Stimulated activated CD8-positive, alpha-beta memory T cell treated with anti-CD3 and anti-CD28 coated beads, Interleukin-4, amount 100 ng/mL, for 48 hours (primary cell): ENCODE measurements at regions not wholly inside any gene's neighbourhood (a gene's known extent, or its start where the extent isn't known, plus 50 kb on each side); places are given as distances from the start of the nearest gene placed in this dataset.

ENCODE experiments used
- DNase-seq: peaks from one replicate; pipeline ENCODE4 v3.0.0-alpha.2; 2020

GRCh38 chr13:22336460-22336859 lies 665.6 kb downstream of the FGF9 start:
- no peak for DNase-seq

DNA sequence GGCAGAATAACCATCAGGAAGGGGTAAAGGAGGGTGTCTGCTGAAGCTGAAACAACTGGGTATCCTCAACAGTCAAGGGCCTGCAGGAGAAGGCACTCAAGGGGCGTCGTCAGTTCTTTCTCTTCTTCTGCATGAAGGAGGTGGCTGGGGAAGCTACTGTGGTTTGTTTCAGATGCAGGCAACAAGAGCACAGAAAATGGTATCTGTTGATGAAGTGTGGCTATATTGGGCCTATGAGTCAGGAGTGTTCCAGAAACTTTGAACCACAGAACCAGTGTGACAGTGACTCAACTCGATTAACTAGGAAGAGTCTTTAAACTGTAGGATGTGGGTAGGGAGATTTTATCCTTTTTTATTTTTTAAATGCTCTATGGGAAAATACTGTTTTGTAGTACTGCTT lies 686.3 kb downstream of the FGF9 start:
- peak; percentile 24 for DNase-seq

- no peak for DNase-seq
Observed at GRCh38 chr13:22369090-22369489, 698.2 kb downstream of the FGF9 start.

GRCh38 chr13:22369840-22370239 lies 699.0 kb downstream of the FGF9 start:
- no peak for DNase-seq

DNA sequence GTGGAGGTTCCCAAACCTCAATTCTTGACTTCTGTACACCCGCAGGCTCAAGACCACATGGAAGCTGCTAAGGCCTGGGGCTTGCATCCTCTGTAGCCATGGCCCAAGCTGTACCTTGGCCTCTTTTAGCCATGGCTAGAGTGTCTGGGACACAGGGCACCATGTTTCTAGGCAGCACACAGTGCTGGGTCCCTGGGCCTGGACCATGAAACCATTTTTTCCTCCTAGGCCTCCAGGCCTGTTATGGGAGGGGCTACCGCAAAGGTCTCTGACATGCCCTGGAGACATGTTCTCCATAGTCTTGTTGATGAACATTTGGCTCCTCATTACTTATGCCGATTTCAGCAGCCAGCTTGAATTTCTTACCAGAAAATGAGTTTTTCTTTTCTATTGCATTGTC lies 701.4 kb downstream of the FGF9 start:
- no peak for DNase-seq

DNA sequence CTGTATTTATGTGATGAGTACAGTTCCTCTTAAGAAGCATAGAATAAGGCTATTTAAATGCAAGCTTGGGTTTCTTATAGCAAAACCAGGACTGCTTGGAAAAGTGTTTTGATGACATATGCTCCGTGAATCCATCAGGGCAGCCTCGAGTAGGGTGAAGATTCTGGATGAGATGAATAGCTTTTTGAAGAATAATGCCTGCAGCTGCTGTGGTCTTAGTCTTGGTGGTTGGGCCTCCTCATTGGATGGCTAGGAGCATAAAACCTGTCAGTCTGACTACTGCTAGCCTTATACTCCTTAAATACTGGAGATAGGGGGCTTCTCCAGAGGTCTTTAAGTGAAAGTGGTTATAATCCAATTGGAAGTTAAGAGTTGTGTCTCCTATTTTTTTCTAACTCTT lies 704.3 kb downstream of the FGF9 start:
- no peak for DNase-seq

GRCh38 chr13:22387899-22388298 lies 717.0 kb downstream of the FGF9 start:
- no peak for DNase-seq

- DNase-seq: no peak
Observed at GRCh38 chr13:22399801-22400420, 729.0 kb downstream of the FGF9 start.

- no peak for DNase-seq
Observed at GRCh38 chr13:22402682-22403081, 731.8 kb downstream of the FGF9 start.

DNA sequence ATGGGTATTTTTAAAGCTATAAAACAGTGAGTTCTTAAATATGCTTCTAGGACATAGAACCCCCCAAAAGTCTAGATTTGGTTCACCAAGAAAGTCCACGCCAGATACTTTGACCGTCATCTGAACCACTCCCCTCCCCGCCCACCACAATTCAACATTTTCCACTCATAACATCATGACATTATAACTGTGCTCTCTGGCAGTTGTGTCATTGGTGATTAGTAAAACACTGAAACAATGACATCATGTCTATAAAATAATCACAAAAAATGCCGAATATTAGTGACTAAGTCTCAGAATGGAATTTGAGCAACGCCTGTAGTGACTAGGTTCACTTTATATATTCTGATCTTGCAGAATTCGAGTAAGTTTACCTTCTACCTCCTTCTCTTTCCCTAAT lies 732.3 kb downstream of the FGF9 start:
- DNase-seq: no peak

DNA sequence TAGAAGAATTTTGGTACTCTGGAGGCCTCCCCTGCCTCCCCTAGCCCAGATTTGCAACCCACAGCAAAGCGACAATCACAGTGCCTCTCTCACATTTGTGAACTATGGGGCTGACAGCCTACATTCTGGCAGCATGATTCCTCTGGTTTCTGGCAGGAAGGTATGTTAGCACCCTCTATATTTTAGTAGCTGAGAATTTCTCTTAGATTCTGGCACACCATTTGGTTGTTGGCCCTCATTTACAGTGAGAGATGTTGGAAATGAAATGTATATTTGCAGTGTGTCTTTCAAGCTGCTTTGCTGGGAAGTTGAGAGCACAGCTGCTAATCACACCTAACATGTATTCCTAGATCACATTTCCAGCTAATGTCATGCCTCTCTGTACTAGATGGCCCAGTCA lies 735.0 kb downstream of the FGF9 start:
- DNase-seq: no peak

- DNase-seq: no peak
Observed at GRCh38 chr13:22412452-22412851, 741.6 kb downstream of the FGF9 start.

DNA sequence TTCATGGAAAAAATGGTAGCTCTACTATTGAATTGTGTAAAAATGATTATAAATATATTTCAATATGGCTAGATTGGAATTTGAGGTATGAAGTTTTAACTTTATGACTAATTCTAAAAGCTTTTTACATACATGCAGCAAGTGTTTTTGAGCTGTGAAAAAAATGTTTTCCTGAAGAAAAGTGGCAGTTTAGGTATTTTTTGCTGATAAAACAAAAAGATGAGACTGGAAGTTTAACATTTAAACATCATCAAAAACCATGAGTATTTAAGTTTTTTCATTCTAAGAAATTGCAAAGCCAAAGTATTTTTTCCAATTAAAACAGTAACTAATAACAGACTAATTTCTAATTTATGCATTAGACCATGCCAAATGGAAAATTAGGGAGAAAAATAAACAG lies 751.1 kb downstream of the FGF9 start:
- no peak for DNase-seq

- DNase-seq: no peak
Observed at GRCh38 chr13:22422712-22423111, 751.8 kb downstream of the FGF9 start.

DNA sequence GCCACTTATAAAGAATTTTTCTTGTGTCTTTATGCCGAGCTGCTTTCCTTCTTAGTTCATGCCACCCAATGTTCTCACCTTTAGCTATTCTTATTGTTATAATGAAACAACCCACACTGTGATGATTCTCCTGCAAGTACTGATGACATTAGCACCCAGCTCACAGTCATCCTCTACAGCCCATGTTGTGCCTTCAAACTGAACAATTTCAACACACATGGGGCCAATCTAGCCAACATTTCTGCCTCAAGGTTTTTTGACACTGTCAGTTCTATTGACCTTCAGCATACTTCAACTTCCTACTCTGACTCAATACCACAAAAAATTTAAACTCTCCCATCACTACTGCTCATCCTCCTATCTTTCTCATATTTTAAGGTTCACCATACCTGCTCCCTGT lies 752.4 kb downstream of the FGF9 start:
- no peak for DNase-seq

DNA sequence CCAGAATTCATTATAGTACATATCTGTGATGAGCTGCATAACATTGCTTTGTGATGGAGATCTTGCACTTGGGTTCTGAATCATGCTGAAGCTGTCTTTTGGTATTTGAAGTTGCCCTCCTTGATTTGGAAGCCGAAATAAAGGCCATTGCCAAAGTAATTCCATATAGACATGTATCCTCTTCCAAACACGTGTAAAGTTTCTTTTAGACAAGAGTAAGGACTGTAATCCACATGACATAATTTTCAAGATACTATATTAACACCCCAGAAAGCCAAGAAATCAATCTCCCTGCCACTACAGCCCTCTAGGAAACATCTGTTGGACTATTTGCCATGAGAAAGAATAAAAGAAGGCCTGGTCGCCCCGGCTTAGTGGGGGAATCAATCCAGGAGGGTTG lies 754.2 kb downstream of the FGF9 start:
- DNase-seq: no peak

DNA sequence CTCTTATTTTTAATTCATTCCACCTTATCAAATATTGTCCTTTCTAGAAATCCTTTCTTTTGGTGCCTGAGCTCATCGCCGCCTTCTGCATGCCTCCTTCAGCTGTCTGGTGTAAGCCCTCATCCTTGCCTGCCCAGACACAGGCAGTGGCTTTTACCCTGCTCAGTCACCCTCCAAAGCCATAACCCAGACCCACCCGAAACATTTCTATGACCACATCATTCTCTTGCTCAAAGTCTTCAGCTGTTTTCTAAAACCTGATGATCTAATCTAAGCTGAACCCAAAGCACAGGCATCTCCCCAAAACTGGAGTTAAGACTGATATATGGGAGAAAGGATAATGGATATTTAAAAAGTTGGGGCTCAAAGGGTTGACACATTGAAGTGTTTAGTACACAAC lies 753.7 kb upstream of the SGCG start:
- no peak for DNase-seq

GRCh38 chr13:22427783-22428182 lies 753.0 kb upstream of the SGCG start:
- no peak for DNase-seq

GRCh38 chr13:22428188-22428828 lies 752.5 kb upstream of the SGCG start:
- no peak for DNase-seq

DNA sequence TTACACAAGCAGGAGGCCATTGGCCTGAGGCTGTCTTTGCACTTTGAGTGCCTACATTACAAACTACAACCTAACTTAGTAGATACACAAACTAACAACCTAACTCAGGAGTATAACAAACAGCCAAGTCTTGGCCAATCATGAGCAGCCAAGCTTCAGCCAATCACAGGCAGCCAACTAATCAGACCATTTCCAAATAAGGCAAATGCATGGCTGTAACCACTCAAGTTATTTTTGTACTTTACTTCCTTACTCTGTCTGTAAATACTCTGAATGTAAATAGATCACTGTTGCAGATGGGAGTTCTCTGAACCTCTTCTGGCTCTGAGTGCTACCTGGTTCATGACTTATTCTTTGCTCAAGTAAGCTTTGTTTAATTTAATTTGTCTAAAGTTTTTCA lies 748.1 kb upstream of the SGCG start:
- no peak for DNase-seq

DNA sequence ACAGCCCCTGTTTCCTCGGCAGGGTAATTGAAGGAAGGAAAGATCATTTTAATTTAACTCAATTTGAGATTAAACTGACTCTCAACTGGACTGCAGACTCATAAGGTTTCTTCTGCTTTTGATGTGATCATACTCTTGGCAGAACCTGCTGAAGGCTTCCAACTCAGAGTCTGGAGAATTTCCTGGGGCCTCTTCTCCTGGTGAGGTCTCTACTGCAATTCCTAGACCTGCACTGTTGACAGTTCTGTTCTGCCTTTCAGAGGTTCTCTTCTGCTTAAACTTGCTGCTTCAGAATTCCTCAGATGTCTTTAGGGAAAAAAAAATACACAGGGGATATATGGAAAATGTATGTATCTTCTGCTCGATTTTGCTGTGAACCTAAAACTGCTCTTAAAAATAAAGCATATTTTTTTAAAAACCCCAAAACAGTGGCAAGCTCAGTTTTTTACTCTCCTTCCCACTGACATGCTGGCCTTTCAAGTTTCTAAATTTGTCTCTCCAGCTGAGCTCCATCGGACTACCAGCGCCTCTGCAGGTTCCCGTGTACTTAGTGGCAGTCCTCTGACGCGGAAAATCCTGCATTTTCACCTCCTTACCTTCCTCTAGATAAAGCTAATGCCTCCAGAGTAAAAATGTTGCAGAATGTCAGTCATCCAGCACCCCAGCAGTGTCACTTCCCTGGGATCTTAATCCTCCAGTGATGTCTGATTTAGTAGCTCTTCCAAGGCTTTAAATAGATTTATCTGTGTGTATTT lies 733.5 kb upstream of the SGCG start:
- no peak for DNase-seq

DNA sequence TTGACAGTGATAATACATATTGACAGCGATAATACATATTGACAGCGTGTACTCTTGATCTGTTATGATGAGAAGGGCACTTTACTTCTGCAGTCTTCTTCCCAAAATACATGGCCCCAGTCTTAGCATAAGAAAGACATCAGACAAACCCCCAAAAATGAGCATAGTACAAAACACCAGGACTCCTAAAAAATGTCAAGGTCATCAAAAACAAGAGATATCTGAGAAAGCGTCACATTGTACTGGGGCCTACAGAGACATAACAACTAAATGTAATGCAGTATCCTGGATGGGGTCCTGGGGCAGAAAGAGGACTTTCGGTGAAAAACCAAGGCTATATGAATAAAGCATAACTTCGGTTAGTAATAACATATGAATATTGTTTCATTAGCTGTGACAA lies 731.5 kb upstream of the SGCG start:
- DNase-seq: no peak

DNA sequence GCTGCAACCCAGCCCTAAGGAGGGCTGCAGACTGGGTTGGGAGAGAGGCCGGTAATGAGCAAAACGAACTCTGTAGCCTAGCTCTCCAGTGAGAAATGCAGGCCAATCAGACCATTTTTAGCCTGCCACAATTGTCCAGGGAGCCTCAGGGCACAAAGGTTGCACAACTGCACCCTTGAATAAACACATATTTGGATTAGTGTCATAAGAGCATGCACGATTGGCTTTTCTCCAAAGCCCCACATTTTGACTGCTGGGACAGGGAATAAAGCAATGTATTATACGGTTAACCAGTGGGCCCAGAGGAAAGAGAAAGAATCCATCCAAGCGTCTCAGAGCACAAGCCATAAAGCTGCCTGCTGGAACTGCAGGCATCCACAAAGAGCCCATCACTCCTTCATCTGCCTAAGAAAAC lies 729.4 kb upstream of the SGCG start:
- DNase-seq: no peak

DNA sequence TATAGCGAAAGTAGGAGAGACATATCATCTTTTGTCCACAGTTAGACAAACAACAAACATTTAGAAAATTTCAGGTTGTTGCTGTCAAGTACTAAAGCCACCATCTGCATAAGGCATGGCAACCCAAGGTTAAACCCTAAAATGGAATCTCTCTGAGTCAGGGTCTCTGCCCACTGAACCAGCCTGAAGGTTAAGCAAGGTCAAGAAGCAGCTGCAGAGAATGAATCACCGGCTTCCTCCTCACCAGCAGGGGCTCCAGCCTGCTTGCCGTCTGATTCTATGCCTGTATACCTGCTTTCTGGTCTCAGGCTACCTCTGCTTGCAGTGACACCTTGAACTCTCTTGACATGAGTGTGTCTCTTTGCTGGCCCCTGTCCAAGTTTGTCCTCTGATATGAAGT lies 726.2 kb upstream of the SGCG start:
- DNase-seq: no peak

DNA sequence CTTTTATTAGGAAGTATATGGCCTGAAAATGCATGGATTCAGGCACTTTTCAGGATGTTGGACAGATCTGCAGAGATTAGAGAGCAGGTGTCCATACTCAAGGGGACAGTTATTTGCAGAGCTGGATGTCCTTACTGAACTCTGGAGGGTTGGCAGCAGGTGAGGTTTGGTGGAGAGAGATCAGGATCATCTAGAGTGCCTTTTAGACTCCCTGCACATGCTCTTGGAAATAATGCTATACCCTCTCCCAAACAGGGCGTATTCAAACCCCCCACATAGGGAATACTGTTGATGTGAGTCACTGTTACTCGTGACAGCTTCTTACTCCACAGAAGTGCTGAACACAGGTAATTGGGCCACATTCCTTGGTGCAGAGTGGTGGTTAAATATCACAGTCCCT lies 725.7 kb upstream of the SGCG start:
- no peak for DNase-seq
